ENCODE measurements at regions not wholly inside any gene's neighbourhood (a gene's known extent, or its start where the extent isn't known, plus 50 kb on each side); places are given as distances from the start of the nearest gene placed in this dataset.

DNA sequence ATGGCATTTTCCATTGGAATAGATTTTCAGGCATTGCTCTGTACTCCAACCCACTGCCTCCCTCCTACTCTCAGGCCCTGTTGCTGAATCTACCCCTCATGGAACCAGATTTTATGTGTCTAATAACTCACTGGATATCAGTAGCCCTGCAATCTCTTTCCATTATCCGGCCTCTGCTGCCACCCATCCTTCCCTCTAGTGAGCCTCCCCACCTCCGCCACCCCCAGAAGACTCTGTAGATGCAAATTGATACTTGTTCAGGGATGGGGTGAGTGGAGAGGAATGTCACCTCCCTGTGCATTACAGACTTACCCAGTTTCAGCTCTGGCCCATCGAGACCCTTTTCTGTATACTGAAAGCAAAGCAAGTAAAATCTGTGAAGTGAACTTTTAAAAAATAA lies 52.3 kb upstream of the PHYHIPL start:
- FAIRE-seq (no peak), DNase-seq (ENCODE audit: low read depth, low spot score) (no peak)
- Histone ChIP-seq H2AFZ (ENCODE audit: low read depth, low read length) (no peak overlapping the region), H3K4me2 (ENCODE audit: insufficient read depth, low read length) (no peak overlapping the region), H3K27ac (ENCODE audit: insufficient read depth, low read depth, low read length) (no peak overlapping the region), H3K9me1 (replicated peaks; ENCODE audit: control insufficient read depth, extremely low read depth, insufficient read depth, low read length) (no peaks in the 10 kb centered on the region), H3K79me2 (ENCODE audit: control insufficient read depth, insufficient read depth, low read length) (no peaks in the 10 kb centered on the region), H3K4me1 (ENCODE audit: control insufficient read depth, extremely low read depth, insufficient read depth, low read length) (no peaks in the 10 kb centered on the region), H4K20me1 (replicated peaks; ENCODE audit: control insufficient read depth, extremely low read depth, insufficient read depth, low read length) (no peaks in the 10 kb centered on the region), H3K9ac (replicated peaks; ENCODE audit: extremely low read depth, insufficient read depth, low read length) (no peak overlapping the region), H3K9me3 (replicated peaks; ENCODE audit: control insufficient read depth, insufficient read depth, low read length) (no peaks in the 10 kb centered on the region), H3K27me3 (ENCODE audit: control insufficient read depth in 2 of 2, insufficient read depth in 2 of 2, low read length in 2 of 2) (no peaks in the 10 kb centered on the region), H3K36me3 (ENCODE audit: control insufficient read depth in 2 of 2, extremely low read depth in 1 of 2, insufficient read depth in 2 of 2, low read length in 2 of 2) (no peaks in the 10 kb centered on the region), H3K4me3 (replicated peaks in 1 of 3; ENCODE audit: insufficient read depth in 1 of 3, low read depth in 1 of 3, low read length in 3 of 3) (no peak overlapping the region)
- POLR2A ChIA-PET: no interaction called here
- intact Hi-C loops (cut with micrococcal nuclease) (no loop called here), dilution Hi-C loops (cut with MboI; ENCODE audit: extremely low pct_ligation_motif_present, low sequenced_read_pairs) (no loop called here)
- CTCF ChIA-PET: no interaction called here
- BruUV-seq (replicated peaks): no TSS peak
- no peak for TF ChIP-seq JUN (IDR thresholded peaks at IDR 0.05; ENCODE audit: borderline replicate concordance, insufficient read depth, insufficient read length, low read depth)
- no peak for TF ChIP-seq GATA2 (IDR thresholded peaks at IDR 0.05; ENCODE audit: insufficient read depth, insufficient read length, low read depth, low read length)
- TF ChIP-seq POLR2A (IDR thresholded peaks at IDR 0.05; ENCODE audit: low read depth, low read length): no peak
- TF ChIP-seq EZH2 (IDR thresholded peaks at IDR 0.05; ENCODE audit: borderline replicate concordance, low read depth, low read length, severe bottlenecking): no peak
- TF ChIP-seq, protein P1, sequence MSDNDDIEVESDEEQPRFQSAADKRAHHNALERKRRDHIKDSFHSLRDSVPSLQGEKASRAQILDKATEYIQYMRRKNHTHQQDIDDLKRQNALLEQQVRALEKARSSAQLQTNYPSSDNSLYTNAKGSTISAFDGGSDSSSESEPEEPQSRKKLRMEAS (IDR thresholded peaks at IDR 0.05; ENCODE audit: insufficient read depth, insufficient read length): no peak
- no peak for TF ChIP-seq CTCF (IDR thresholded peaks at IDR 0.05; ENCODE audit: extremely low read depth in 1 of 2, insufficient read depth in 1 of 2, low read depth in 1 of 2, low read length in 2 of 2)
- no peak for TF ChIP-seq FOS (IDR thresholded peaks at IDR 0.05; ENCODE audit: borderline replicate concordance, insufficient read depth, low read length)
- TF ChIP-seq POLR2AphosphoS5 (IDR thresholded peaks at IDR 0.05; ENCODE audit: insufficient read depth, low read depth, low read length): no peak
- TF ChIP-seq MYC (IDR thresholded peaks at IDR 0.05; ENCODE audit: low read depth, low read length): no peak

Data from endothelial cell of umbilical vein (primary cell).